Heart right ventricle (tissue), 16 donors: ENCODE measurements at regions not wholly inside any gene's neighbourhood (a gene's known extent, or its start where the extent isn't known, plus 50 kb on each side); places are given as distances from the start of the nearest gene placed in this dataset.

Source experiments
- ATAC-seq, 8 donors: fragments of 200-7000 bp; cut with Tn5 transposase; one replicate each; pipeline ENCODE4 v1.9.1; 2020; ENCODE audit warnings: mild to moderate bottlenecking in 8 of 8, moderate library complexity in 8 of 8, moderate number of reproducible peaks in 1 of 8
- DNase-seq, 2 donors: peaks; one replicate each; pipeline ENCODE4 v3.0.0-alpha.2; 2020
- H3K27ac ChIP-seq, 10 donors: fragments of 200-600 bp; sonication (generic) in 2 of 10; one replicate each; pipeline versions ENCODE4 v1.5.0 to v1.8.0; 2020 to 2022; ENCODE audit warnings: mild to moderate bottlenecking in 3 of 10
- H3K27me3 ChIP-seq, 7 donors: fragments of 200-600 bp; one replicate each; pipeline ENCODE4 v1.8.0; 2021 to 2022; ENCODE audit warnings: mild to moderate bottlenecking in 2 of 7
- H3K36me3 ChIP-seq, 9 donors: fragments of 200-600 bp; sonication (generic) in 1 of 9; one replicate each; pipeline versions ENCODE4 v1.5.0 to v1.8.0; 2020 to 2022; ENCODE audit warnings: mild to moderate bottlenecking in 2 of 9
- H3K4me1 ChIP-seq, 9 donors: fragments of 200-600 bp; sonication (generic) in 1 of 9; one replicate each; pipeline versions ENCODE4 v1.5.0 to v1.8.0; 2020 to 2022; ENCODE audit warnings: mild to moderate bottlenecking in 4 of 9
- H3K4me3 ChIP-seq, 10 donors: fragments of 200-600 bp; sonication (generic) in 2 of 10; one replicate each; pipeline versions ENCODE4 v1.5.0 to v1.8.0; 2020 to 2022; ENCODE audit warnings: mild to moderate bottlenecking in 7 of 10, moderate library complexity in 2 of 10
- H3K9me3 ChIP-seq, 11 donors: fragments of 200-600 bp in 10 of 11; sonication (generic) in 2 of 11; one replicate each; pipeline versions ENCODE4 v1.5.0 to v1.8.0; 2013 to 2022; ENCODE audit warnings: mild to moderate bottlenecking in 2 of 11, control low read depth in 1 of 11, moderate library complexity in 1 of 11
- CTCF ChIP-seq, 9 donors: fragments of 200-600 bp; sonication (generic) in 2 of 9; IDR thresholded peaks; one replicate each; pipeline versions ENCODE4 v1.5.0 to v1.8.0; 2021 to 2022; ENCODE audit warnings: antibody characterized with exemption in 9 of 9, mild to moderate bottlenecking in 5 of 9, moderate library complexity in 1 of 9
- WGBS, 2 donors: extraction: QIAGEN DNeasy Blood & Tissue Kit; methylation state at CpG; one replicate each; pipeline ENCODE4 v1.1.7; 2013; ENCODE audit warnings: inconsistent platforms in 1 of 2; 5-methylcytosine and 5-hydroxymethylcytosine counted together
- intact Hi-C, 10 donors: fragments of 100-400 bp; cut with DNase I; formaldehyde crosslinking; loops; one replicate each; pipeline versions ENCODE4 v1.11.1 to v1.14.2; 2022
- donor health status: Arrhythmogenic right ventricular cardiomyopathy.
- donor health status: ischemic (EF 13 %, LVEDD 7.1; RV severe dilation, severe dysfunction).
- donor health status: healthy with polysubstance abuse.
- donor health status: DM: no; HTN: yes; CAD: no.
- donor health status: DM: no; HTN: no; CAD: no.
- donor health status: ischemic (EF 25% LVEDD 6.9; RV normal size, moderate dysfunction).
- donor health status: ischemic (EF 25% LVEDD 5.7; RV mildly dilated, moderate dysfunction).
- donor health status: healthy.
- donor health status: DM: yes; HTN: yes; CAD: no.
- donor health status: Ischemic cardiomyopathy.
- donor health status: ischemic (EF 35%, LVEDD 5.7; RV mildly dilated, moderate dysfunction).
- donor health status: nonischemic (EF 11% LVEDD 7.7; RV severe dilation, severe dysfunction).
- donor health status: DM: yes; HTN: yes; CAD: no.
- donor health status: PGD.
- donor health status: ischemic (EF 29% LVEDD 5.4; RV normal size, mild dysfunction).
- donor health status: nonischemic (EF 23%, LVEDD 6.1; RV moderate dilation, normal function).

- Histone ChIP-seq H3K27me3 (peaks cover 0 to 4% (median 0%) of the 10 kb centered on the region in 7 donors), H3K9me3 (peaks cover 0 to 3% (median 0%) of the 10 kb centered on the region in 11 donors), H3K36me3 (no peaks in the 10 kb centered on the region), H3K4me3 (no peak overlapping the region), H3K27ac (no peak overlapping the region), H3K4me1 (no peaks in the 10 kb centered on the region)
- DNase-seq (no peak), ATAC-seq (no peak)
- intact Hi-C loops = no loop called here
- WGBS, 2 donors = 80% methylated on average over 5 of the region's 5 CpGs
- no peak for TF ChIP-seq CTCF (IDR thresholded peaks at IDR 0.05)
These were observed 213.8 kb downstream of the HHIPL2 start for GRCh38 chr1:222334026-222334680.

- intact Hi-C loops = no loop called here
- no peak for ATAC-seq
These were observed 216.1 kb downstream of the HHIPL2 start for GRCh38 chr1:222331765-222332164.

DNA sequence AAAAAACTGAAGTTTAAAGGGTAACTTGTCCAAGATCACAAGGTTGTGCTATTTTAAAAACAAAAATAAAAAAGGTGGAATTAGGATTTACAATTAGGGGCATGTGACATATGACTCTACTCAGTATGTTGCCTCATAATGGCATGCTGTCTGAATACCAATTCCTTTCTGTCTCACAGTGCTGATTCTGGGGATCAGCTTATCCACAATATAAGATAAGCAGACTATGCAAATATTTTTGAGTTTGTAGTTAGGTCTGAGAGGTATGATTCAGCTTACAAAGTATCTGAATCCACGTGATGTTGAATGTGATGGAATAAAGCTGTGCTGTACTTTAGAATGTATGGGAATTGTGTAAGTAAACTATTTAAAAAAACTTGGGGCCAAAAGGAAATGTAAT lies 216.6 kb downstream of the HHIPL2 start:
- H3K27ac ChIP-seq = no peak overlapping the region
- H3K4me1 ChIP-seq = no peaks in the 10 kb centered on the region
- H3K4me3 ChIP-seq = no peak overlapping the region
- TF ChIP-seq CTCF (IDR thresholded peaks at IDR 0.05) = no peak
- no peaks in the 10 kb centered on the region for H3K36me3 ChIP-seq
- no peak for DNase-seq
- no peak for ATAC-seq
- 57 to 76% methylated on average over 1 of the region's 1 CpG for WGBS, 2 donors
- H3K9me3 ChIP-seq = peaks cover 0 to 3% (median 0%) of the 10 kb centered on the region in 11 donors
- intact Hi-C loops = no loop called here
- peaks cover 0 to 4% (median 0%) of the 10 kb centered on the region in 7 donors for H3K27me3 ChIP-seq

More at GRCh38 chr1:222331765-222332164, 216.1 kb downstream of the HHIPL2 start:
- Histone ChIP-seq H3K4me3 (no peak overlapping the region), H3K9me3 (peaks cover 0 to 3% (median 0%) of the 10 kb centered on the region in 11 donors), H3K27me3 (peaks cover 0 to 4% (median 0%) of the 10 kb centered on the region in 7 donors), H3K4me1 (no peaks in the 10 kb centered on the region), H3K36me3 (no peaks in the 10 kb centered on the region), H3K27ac (no peak overlapping the region)
- TF ChIP-seq CTCF (IDR thresholded peaks at IDR 0.05) = no peak
- no peak for DNase-seq

GRCh38 chr1:222329493-222330045 lies 218.3 kb downstream of the HHIPL2 start:
- ATAC-seq (no peak), DNase-seq (no peak)
- Histone ChIP-seq H3K4me3 (no peak overlapping the region), H3K9me3 (peaks cover 0 to 1% (median 0%) of the 10 kb centered on the region in 11 donors), H3K4me1 (no peaks in the 10 kb centered on the region), H3K27me3 (peaks cover 0 to 4% (median 0%) of the 10 kb centered on the region in 7 donors), H3K27ac (no peak overlapping the region), H3K36me3 (no peaks in the 10 kb centered on the region)
- 56 to 59% methylated on average over 3 of the region's 3 CpGs for WGBS, 2 donors
- intact Hi-C loops = no loop called here
- TF ChIP-seq CTCF (IDR thresholded peaks at IDR 0.05) = no peak
